IPS-NIHi7 (cell line): ENCODE measurements at regions not wholly inside any gene's neighbourhood (a gene's known extent, or its start where the extent isn't known, plus 50 kb on each side); places are given as distances from the start of the nearest gene placed in this dataset.
"Not testable (repeated sequence)": the region's sequence is repeated elsewhere in the genome, so short reads cannot be mapped to it uniquely, and the experiment has no call there.

Experiments used
- DNase-seq: peaks from one replicate; pipeline ENCODE4 v3.0.0; 2012; ENCODE audit warnings: mixed read lengths; ENCODE audit errors: extremely low spot score

DNA sequence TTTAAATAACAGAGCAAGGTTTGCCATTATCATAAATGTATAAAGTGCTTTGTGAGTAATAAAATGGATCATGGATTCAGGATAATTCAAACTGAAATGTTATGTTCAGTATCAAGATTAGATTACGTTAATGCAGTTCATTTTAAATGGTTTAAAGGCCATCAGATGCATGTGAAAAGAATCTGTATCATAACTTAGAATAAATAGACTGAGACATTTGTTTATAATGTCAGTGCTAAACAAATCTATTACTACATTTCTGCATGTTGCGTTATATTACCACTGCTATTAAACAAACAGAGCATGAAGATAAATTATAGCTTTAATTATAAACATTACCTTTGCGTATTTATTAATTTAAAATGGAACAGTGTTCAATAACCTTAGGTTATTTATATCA, 160.2 kb downstream of the TOX3 start:
- no peak for DNase-seq

GRCh38 chr16:52384378-52384777, 162.6 kb downstream of the TOX3 start:
- DNase-seq, result no peak

- DNase-seq, result no peak
Measured at GRCh38 chr16:52383640-52384292, 163.2 kb downstream of the TOX3 start.

DNA sequence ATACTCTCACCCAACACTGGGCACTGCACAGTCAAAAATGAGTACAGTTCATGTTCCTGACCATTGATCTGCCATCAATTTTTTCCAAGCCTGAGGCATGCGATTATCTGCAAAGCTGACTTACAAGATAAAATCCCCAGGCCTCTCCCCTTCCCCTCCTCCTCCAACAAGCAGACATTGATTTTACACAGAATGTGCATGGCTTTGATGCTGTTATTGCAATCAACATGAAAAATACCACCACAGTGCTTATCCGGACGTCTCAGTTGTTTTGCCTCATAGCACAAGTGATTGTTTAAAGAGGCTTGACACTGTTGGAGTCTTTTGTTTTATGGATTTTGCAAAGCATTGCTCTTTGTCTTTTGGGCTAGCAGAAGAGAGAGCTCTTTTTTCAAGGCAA, 163.8 kb downstream of the TOX3 start:
- DNase-seq, result no peak

- DNase-seq, result no peak
Measured at GRCh38 chr16:52379551-52379950, 167.4 kb downstream of the TOX3 start.

GRCh38 chr16:52376676-52377280, 170.2 kb downstream of the TOX3 start:
- DNase-seq, result no peak

DNA sequence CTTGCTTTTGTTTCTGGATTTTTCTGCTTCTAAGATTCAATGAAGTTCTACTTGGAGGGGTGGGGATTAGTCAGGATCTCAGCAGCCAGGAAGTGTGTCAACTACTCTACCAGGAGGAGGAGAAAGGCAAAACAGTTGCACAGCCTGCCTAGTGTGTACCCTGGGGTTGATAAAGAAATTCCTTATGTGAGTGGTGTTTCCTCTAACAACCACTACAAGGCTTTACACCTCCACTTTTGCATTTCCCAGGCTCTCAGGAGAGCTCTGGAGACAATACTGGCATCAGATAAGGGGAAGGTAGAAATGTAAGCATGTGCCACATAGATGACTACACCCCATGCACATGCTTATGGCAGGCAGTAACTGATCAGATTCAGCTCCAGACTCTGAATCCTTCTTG, 174.6 kb downstream of the TOX3 start:
- DNase-seq, result no peak

GRCh38 chr16:52368859-52369258, 178.1 kb downstream of the TOX3 start:
- DNase-seq, result no peak

DNA sequence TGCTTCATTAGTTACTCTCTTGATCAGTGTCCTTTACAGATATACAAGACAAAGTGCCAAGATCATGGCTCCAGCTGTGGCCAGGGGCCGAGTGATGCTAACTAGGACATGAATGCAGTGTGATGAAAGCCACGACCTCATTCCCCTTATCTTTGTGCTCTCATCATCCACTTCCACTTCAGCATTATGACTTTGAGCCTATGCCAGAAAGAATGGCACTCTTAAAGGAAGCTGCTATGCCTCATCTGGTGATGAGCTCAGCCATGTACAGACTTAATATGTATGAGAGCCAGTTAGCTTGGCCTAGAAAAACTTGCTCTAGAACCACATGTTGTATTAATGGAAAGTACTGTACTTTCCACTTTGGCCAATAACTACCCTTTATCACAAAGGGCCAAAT, 179.1 kb downstream of the TOX3 start:
- no peak for DNase-seq

GRCh38 chr16:52366983-52367382, 180.0 kb downstream of the TOX3 start:
- DNase-seq, result no peak

DNA sequence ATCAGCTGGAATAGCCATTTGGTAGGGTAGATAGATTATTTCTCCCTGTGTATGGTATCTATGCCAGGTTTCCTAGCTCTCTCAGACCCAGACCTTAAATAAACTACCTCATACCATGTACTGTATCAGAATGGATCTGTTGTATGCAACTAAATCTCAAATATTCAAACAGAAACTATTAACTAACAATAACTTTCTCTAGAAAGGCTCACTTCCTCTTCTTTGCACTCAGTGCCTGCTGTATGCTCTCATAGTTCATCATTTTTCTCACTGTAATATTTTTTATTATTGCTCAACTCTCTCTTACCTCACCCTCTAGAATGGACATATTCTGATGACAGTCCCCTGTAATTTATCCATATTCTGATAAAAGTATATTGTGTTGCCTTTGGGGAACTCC, 182.4 kb downstream of the TOX3 start:
- DNase-seq, result no peak

- no peak for DNase-seq
Measured at GRCh38 chr16:52363082-52363481, 183.9 kb downstream of the TOX3 start.

DNA sequence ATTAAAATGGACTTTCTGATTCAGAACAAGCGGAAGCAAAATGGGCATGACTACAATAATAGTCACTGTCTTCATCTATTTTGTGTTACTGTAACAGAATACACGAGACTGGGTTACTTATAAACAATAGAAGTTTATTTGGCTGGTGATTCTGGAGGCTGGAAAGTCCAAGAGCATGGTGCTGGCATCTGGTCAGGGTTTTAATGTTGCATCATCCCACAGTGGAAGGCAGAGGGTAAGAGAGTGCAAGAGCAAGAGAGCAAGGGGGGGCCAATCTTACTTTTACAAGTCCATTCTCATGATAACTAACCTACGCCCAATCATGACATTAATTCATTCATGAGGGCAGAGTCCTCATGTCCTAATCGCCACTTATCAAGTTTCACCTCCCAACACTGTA, 189.2 kb downstream of the TOX3 start:
- DNase-seq, result no peak

- DNase-seq, result no peak
Measured at GRCh38 chr16:52353249-52353648, 193.7 kb downstream of the TOX3 start.

- DNase-seq, result no peak
Measured at GRCh38 chr16:52351451-52351850, 195.5 kb downstream of the TOX3 start.

DNA sequence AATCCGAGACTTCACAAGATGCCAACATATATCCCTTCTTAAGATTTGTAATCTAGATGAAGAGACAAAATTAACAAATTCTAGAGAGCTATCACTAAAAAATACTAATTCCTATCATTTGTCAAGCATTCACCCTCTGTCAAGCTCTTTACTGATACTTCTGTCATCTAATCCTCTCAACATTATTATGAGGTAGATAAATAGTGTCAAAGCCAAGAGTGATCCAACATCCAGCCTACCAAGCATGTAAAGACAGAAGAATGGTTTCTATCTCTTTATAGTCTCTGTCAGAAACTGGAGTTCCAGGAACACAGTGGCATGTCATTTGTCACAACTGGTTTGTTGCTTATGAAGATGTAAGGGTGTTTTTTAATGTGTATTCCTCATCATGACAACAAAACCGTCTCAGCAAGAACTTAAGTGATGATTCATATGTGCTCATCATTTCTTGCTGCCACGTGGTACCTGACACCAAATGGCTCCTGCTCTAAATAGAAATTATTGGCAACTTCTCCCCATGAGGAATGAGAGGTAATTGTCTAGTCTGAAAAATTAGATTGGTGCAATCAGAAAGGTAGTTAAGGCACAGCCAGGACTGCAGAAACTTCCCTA, 196.8 kb downstream of the TOX3 start:
- no peak for DNase-seq

- DNase-seq, result no peak
Measured at GRCh38 chr16:52346709-52347108, 200.2 kb downstream of the TOX3 start.

- DNase-seq, result not testable (repeated sequence)
Measured at GRCh38 chr16:52333673-52334072, 213.3 kb downstream of the TOX3 start.

GRCh38 chr16:52320930-52321439, 226.0 kb downstream of the TOX3 start:
- no peak for DNase-seq

DNA sequence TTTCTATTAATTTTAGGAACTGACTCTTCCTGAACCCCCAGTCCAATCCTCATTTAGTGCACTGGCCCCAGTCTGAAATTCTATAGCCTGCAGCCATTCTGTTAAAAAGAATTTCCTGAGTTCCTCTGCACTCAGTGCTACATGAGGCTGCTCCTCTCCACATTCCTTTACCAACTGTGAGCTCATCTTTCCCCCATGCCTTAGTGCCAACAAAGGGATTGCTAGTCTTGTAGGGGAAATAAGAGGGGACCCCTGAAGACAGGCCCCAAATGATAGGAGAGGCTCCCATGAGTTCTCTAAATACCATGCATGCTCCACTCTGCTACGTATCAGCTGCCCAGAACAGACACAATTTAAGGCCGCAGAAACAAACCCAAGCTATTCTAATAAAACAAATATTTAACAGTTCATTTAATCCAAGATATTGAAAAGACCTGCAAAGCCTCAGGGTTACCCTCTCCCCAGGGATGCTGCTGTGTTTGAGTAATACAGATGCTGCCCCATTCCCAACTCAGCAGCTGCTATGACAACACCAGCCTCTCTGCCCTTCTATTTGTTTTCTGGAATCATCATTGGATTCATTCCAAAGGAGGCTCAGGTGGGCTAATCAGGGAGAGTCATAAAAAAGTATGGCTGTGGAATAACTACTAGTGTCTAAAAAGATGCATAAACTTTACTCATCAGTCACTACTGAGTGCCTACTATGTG, 228.5 kb downstream of the TOX3 start:
- DNase-seq, result peak; percentile 20

DNA sequence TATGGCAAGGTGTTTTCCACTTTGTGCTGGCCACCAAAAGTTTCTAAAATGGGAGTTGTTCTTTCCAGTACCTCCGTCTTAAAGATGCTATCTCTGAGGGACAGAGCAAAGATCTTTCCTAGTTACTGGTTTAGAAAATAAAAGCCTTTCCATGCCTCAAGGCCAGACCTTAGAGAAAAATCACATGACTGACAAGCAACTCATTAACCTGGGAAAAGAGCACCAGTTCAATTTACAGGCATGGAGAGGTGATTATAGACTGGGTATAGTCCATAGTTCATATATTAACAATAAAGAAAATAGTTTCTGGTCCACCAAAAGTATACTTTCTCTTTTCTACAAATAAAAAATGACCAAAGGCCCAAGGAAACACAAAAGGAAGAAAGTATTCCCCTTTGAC, 230.7 kb downstream of the TOX3 start:
- no peak for DNase-seq

- DNase-seq, result no peak
Measured at GRCh38 chr16:52312716-52313115, 234.2 kb downstream of the TOX3 start.
